SK-N-SH (cell line): ENCODE measurements at regions not wholly inside any gene's neighbourhood (a gene's known extent, or its start where the extent isn't known, plus 50 kb on each side); places are given as distances from the start of the nearest gene placed in this dataset.

Experiments used
- ELF1 ChIP-seq: IDR thresholded peaks from 2 replicates; pipeline ENCODE4 v1.4.0; 2012
- EP300 ChIP-seq, 2 experiments: IDR thresholded peaks; 2 replicates each; pipeline versions ENCODE4 v1.4.0 to v1.6.1; 2012; ENCODE audit warnings: borderline replicate concordance in 1 of 2, low read depth in 1 of 2, low read length in 1 of 2
- EZH2phosphoT487 ChIP-seq: fragments of 200-600 bp; sonication (generic); IDR thresholded peaks from 2 replicates; pipeline ENCODE4 v1.6.1; 2017; ENCODE audit warnings: low read depth, mixed run types, mild to moderate bottlenecking, antibody characterized with exemption, moderate library complexity, borderline replicate concordance
- GABPA ChIP-seq: IDR thresholded peaks from 2 replicates; pipeline ENCODE4 v1.4.0; 2012; ENCODE audit warnings: low read depth, mild to moderate bottlenecking
- NRF1 ChIP-seq: IDR thresholded peaks from 2 replicates; pipeline ENCODE4 v1.6.1; 2012; ENCODE audit warnings: low read depth, mild to moderate bottlenecking, low read length
- POLR2AphosphoS5 ChIP-seq: IDR thresholded peaks from 2 replicates; pipeline ENCODE4 v1.6.1; 2012; ENCODE audit warnings: low read depth, low read length
- RAD21 ChIP-seq: IDR thresholded peaks from 2 replicates; pipeline ENCODE4 v1.6.1; 2012; ENCODE audit warnings: mild to moderate bottlenecking, low read length
- RFX5 ChIP-seq: IDR thresholded peaks from 2 replicates; pipeline ENCODE4 v1.6.1; 2012; ENCODE audit warnings: mild to moderate bottlenecking, improper control_type of control experiment, low read length
- SMC3 ChIP-seq: IDR thresholded peaks from 2 replicates; pipeline ENCODE4 v1.6.1; 2012; ENCODE audit warnings: low read depth, low read length, improper control_type of control experiment
- TCF12 ChIP-seq: IDR thresholded peaks from 2 replicates; pipeline ENCODE4 v1.4.0; 2012
- TF ChIP-seq, protein P1 (sequence below): fragments of 200-600 bp; sonication (generic); IDR thresholded peaks from 2 replicates; pipeline ENCODE4 v1.6.1; 2017; ENCODE audit warnings: antibody characterized with exemption, mild to moderate bottlenecking, moderate library complexity
- TF ChIP-seq, protein P2 (sequence below): IDR thresholded peaks from 2 replicates; pipeline ENCODE4; 2012
- TF ChIP-seq, protein P3 (sequence below): IDR thresholded peaks from 2 replicates; pipeline ENCODE4 v1.4.0; 2012; ENCODE audit warnings: low read depth
- TF ChIP-seq, protein P4 (sequence below): IDR thresholded peaks from 2 replicates; pipeline ENCODE4 v1.6.1; 2012; ENCODE audit warnings: mild to moderate bottlenecking, low read depth, low read length, moderate library complexity

DNA sequence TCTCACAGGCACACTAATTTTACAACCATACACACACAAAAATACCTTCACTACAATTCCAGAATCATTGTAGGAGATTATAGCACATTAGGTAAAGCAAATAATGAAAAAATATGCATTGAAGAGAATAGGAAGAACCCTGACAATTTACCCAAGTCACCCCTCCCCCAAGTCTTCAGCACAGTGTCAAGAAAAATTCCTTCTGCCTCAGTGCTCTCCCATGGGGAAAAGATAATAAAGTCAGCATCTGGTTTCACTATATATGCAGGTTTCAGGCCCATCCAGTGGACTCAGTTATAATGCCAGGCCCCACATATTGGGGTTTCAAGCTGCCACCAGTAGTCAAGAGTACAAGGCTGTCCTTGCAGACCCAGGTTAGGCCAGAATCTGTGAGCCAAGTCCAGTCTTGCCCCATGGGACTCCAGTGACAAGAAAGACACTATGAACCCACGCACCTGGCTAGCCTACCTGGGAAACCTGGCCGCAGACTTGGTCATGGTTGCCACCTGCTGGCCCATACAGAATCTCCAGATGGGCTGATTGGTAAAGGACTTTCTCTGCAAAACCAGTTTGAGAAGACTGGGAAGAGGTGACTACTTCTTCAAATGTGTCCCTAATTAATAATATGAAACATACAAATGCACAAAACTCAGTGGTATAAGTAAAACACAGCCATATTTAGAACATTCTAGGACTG is 398.6 kb upstream of the FLRT2 start:
- TF ChIP-seq NRF1 (no peak), ELF1 (no peak), EP300 (IDR thresholded peaks at IDR 0.05; ENCODE audit: borderline replicate concordance in 1 of 2, low read depth in 1 of 2, low read length in 1 of 2) (no peak), POLR2AphosphoS5 (no peak), RAD21 (no peak), SMC3 (no peak), TCF12 (no peak), EZH2phosphoT487 (no peak), RFX5 (no peak), GABPA (no peak)
- TF ChIP-seq, protein P1, sequence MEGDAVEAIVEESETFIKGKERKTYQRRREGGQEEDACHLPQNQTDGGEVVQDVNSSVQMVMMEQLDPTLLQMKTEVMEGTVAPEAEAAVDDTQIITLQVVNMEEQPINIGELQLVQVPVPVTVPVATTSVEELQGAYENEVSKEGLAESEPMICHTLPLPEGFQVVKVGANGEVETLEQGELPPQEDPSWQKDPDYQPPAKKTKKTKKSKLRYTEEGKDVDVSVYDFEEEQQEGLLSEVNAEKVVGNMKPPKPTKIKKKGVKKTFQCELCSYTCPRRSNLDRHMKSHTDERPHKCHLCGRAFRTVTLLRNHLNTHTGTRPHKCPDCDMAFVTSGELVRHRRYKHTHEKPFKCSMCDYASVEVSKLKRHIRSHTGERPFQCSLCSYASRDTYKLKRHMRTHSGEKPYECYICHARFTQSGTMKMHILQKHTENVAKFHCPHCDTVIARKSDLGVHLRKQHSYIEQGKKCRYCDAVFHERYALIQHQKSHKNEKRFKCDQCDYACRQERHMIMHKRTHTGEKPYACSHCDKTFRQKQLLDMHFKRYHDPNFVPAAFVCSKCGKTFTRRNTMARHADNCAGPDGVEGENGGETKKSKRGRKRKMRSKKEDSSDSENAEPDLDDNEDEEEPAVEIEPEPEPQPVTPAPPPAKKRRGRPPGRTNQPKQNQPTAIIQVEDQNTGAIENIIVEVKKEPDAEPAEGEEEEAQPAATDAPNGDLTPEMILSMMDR: no peak
- TF ChIP-seq, protein P2, sequence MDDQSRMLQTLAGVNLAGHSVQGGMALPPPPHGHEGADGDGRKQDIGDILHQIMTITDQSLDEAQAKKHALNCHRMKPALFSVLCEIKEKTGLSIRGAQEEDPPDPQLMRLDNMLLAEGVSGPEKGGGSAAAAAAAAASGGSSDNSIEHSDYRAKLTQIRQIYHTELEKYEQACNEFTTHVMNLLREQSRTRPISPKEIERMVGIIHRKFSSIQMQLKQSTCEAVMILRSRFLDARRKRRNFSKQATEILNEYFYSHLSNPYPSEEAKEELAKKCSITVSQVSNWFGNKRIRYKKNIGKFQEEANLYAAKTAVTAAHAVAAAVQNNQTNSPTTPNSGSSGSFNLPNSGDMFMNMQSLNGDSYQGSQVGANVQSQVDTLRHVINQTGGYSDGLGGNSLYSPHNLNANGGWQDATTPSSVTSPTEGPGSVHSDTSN: no peak
- TF ChIP-seq, protein P3, sequence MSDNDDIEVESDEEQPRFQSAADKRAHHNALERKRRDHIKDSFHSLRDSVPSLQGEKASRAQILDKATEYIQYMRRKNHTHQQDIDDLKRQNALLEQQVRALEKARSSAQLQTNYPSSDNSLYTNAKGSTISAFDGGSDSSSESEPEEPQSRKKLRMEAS: no peak
- TF ChIP-seq, protein P4, sequence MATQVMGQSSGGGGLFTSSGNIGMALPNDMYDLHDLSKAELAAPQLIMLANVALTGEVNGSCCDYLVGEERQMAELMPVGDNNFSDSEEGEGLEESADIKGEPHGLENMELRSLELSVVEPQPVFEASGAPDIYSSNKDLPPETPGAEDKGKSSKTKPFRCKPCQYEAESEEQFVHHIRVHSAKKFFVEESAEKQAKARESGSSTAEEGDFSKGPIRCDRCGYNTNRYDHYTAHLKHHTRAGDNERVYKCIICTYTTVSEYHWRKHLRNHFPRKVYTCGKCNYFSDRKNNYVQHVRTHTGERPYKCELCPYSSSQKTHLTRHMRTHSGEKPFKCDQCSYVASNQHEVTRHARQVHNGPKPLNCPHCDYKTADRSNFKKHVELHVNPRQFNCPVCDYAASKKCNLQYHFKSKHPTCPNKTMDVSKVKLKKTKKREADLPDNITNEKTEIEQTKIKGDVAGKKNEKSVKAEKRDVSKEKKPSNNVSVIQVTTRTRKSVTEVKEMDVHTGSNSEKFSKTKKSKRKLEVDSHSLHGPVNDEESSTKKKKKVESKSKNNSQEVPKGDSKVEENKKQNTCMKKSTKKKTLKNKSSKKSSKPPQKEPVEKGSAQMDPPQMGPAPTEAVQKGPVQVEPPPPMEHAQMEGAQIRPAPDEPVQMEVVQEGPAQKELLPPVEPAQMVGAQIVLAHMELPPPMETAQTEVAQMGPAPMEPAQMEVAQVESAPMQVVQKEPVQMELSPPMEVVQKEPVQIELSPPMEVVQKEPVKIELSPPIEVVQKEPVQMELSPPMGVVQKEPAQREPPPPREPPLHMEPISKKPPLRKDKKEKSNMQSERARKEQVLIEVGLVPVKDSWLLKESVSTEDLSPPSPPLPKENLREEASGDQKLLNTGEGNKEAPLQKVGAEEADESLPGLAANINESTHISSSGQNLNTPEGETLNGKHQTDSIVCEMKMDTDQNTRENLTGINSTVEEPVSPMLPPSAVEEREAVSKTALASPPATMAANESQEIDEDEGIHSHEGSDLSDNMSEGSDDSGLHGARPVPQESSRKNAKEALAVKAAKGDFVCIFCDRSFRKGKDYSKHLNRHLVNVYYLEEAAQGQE: no peak
